ENCODE measurements at regions not wholly inside any gene's neighbourhood (a gene's known extent, or its start where the extent isn't known, plus 50 kb on each side); places are given as distances from the start of the nearest gene placed in this dataset.

DNA sequence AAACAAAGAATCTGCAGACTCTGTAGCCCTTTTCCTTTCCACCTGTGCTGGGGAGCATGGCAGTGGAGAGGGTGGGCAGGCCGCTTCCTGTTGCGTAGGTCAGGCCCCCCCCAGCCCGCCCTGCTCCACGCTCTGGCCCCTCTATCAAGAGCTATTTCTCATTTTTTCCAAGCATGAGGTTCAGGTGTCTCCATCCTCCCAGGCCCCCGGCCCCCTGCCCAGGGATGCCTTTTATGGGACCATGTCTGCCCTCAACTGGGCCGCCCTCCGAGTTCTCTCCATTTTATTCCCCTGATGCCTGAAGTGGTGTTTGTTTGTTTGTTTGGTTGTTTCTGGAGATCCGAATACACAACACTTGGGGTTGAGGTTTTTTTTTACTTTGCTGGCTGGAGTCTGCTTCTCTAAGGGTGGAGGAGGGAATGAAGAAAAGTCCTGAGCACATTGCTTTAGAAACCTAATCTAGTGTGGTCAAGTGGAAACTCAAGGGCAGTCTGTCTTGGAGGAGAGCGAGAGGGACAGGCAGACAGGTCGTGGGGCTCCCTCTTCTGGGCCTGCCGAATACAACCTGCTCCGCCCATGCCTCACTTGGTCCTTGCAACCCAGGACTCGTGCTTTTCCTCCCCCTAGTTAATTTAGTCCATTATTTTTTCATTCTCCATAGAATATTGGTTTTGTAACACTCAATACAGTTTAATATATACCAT lies 176.5 kb upstream of the LYSMD4 start:
- Histone ChIP-seq H3K4me2 (ENCODE audit: insufficient read depth, low read length) (no peak overlapping the region), H3K9me1 (ENCODE audit: control insufficient read depth, insufficient read depth, low read length) (no peaks in the 10 kb centered on the region), H3K27me3 (ENCODE audit: control insufficient read depth in 2 of 2, insufficient read depth in 2 of 2, low read length in 2 of 2) (peaks cover 0 to 12% of the 10 kb centered on the region in 2 experiments; a peak in 3 of 5 replicates), H4K20me1 (replicated peaks; ENCODE audit: control insufficient read depth, insufficient read depth, low read length) (no peaks in the 10 kb centered on the region), H3K79me2 (ENCODE audit: control insufficient read depth, insufficient read depth, low read length) (no peaks in the 10 kb centered on the region), H3K9me3 (replicated peaks; ENCODE audit: control insufficient read depth, insufficient read depth, low read depth, low read length) (no peaks in the 10 kb centered on the region), H3K36me3 (ENCODE audit: control insufficient read depth, insufficient read depth, low read length) (no peaks in the 10 kb centered on the region), H3K4me3 (no peak overlapping the region), H3K9ac (ENCODE audit: insufficient read depth in 1 of 2, low read depth in 2 of 2, low read length in 2 of 2) (no peak overlapping the region), H3K27ac (ENCODE audit: extremely low read depth, low read depth, low read length) (no peak overlapping the region), H3K4me1 (replicated peaks in 1 of 2; ENCODE audit: control insufficient read depth in 2 of 2, insufficient read depth in 2 of 2, low read length in 2 of 2) (no peaks in the 10 kb centered on the region), H2AFZ (ENCODE audit: low read depth, low read length) (no peak overlapping the region)
- 5% methylated on average over 12 of the region's 13 CpGs for WGBS (ENCODE audit: insufficient coverage, low coverage, missing lambda C conversion rate)
- BruUV-seq (replicated peaks) = no TSS peak
- peak; percentile 92 for ATAC-seq
- ChIA-PET CTCF (ENCODE audit: low intra/inter-chr PET ratio) (interaction anchor here (1.1 to 1.3 kb wide), 2 partner anchors 118 to 637 kb away, joined by 4 read pairs; no protein-coding TSS in a partner anchor), POLR2A (no interaction called here)
- peak; percentile 23 for FAIRE-seq
- TF ChIP-seq TRIM28 (IDR thresholded peaks at IDR 0.05) (no peak), STAT5A (IDR thresholded peaks at IDR 0.05; ENCODE audit: borderline replicate concordance, low read length) (no peak), RAD21 (CRISPR knock-in tag; conservative IDR thresholded peaks at IDR 0.05 in 1 of 2, IDR thresholded peaks at IDR 0.05 in 1 of 2) (peak; percentile 10 to 65; a peak in 2 of 4 replicates), ZBTB7A (IDR thresholded peaks at IDR 0.05; ENCODE audit: borderline replicate concordance, control insufficient read depth, low read depth, low read length) (no peak)
- TF ChIP-seq, protein P1, sequence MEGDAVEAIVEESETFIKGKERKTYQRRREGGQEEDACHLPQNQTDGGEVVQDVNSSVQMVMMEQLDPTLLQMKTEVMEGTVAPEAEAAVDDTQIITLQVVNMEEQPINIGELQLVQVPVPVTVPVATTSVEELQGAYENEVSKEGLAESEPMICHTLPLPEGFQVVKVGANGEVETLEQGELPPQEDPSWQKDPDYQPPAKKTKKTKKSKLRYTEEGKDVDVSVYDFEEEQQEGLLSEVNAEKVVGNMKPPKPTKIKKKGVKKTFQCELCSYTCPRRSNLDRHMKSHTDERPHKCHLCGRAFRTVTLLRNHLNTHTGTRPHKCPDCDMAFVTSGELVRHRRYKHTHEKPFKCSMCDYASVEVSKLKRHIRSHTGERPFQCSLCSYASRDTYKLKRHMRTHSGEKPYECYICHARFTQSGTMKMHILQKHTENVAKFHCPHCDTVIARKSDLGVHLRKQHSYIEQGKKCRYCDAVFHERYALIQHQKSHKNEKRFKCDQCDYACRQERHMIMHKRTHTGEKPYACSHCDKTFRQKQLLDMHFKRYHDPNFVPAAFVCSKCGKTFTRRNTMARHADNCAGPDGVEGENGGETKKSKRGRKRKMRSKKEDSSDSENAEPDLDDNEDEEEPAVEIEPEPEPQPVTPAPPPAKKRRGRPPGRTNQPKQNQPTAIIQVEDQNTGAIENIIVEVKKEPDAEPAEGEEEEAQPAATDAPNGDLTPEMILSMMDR (IDR thresholded peaks at IDR 0.05 in 2 of 3, conservative IDR thresholded peaks at IDR 0.05 in 1 of 3; ENCODE audit: insufficient read depth in 2 of 3, low read depth in 1 of 3, low read length in 3 of 3) = peak; percentile 49 to 52 (median 49); a peak in 5 of 6 replicates
- TF ChIP-seq, protein P2, sequence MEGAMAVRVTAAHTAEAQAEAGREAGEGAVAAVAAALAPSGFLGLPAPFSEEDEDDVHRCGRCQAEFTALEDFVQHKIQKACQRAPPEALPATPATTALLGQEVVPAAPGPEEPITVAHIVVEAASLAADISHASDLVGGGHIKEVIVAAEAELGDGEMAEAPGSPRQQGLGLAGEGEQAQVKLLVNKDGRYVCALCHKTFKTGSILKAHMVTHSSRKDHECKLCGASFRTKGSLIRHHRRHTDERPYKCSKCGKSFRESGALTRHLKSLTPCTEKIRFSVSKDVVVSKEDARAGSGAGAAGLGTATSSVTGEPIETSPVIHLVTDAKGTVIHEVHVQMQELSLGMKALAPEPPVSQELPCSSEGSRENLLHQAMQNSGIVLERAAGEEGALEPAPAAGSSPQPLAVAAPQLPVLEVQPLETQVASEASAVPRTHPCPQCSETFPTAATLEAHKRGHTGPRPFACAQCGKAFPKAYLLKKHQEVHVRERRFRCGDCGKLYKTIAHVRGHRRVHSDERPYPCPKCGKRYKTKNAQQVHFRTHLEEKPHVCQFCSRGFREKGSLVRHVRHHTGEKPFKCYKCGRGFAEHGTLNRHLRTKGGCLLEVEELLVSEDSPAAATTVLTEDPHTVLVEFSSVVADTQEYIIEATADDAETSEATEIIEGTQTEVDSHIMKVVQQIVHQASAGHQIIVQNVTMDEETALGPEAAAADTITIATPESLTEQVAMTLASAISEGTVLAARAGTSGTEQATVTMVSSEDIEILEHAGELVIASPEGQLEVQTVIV (CRISPR knock-in tag; IDR thresholded peaks at IDR 0.05; ENCODE audit: borderline replicate concordance) = no peak
- TF ChIP-seq, protein P3, sequence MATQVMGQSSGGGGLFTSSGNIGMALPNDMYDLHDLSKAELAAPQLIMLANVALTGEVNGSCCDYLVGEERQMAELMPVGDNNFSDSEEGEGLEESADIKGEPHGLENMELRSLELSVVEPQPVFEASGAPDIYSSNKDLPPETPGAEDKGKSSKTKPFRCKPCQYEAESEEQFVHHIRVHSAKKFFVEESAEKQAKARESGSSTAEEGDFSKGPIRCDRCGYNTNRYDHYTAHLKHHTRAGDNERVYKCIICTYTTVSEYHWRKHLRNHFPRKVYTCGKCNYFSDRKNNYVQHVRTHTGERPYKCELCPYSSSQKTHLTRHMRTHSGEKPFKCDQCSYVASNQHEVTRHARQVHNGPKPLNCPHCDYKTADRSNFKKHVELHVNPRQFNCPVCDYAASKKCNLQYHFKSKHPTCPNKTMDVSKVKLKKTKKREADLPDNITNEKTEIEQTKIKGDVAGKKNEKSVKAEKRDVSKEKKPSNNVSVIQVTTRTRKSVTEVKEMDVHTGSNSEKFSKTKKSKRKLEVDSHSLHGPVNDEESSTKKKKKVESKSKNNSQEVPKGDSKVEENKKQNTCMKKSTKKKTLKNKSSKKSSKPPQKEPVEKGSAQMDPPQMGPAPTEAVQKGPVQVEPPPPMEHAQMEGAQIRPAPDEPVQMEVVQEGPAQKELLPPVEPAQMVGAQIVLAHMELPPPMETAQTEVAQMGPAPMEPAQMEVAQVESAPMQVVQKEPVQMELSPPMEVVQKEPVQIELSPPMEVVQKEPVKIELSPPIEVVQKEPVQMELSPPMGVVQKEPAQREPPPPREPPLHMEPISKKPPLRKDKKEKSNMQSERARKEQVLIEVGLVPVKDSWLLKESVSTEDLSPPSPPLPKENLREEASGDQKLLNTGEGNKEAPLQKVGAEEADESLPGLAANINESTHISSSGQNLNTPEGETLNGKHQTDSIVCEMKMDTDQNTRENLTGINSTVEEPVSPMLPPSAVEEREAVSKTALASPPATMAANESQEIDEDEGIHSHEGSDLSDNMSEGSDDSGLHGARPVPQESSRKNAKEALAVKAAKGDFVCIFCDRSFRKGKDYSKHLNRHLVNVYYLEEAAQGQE (IDR thresholded peaks at IDR 0.05; ENCODE audit: borderline replicate concordance) = peak; percentile 23; the same call in 1 of the 2 replicates
- TF ChIP-seq, protein P3 (CRISPR knock-in tag; IDR thresholded peaks at IDR 0.05; ENCODE audit: low read depth) = no peak
- intact Hi-C loops (cut with micrococcal nuclease) (loop anchor here (1.0 to 10.0 kb wide), 2 partner anchors 117 to 505 kb away; no protein-coding TSS in a partner anchor), in situ Hi-C loops (cut with MboI) (no loop called here)
- peak; percentile 20 to 29 (median 24) for DNase-seq (ENCODE audit: extremely low read depth in 1 of 4, low spot score in 3 of 4)
